ENCODE measurements at regions not wholly inside any gene's neighbourhood (a gene's known extent, or its start where the extent isn't known, plus 50 kb on each side); places are given as distances from the start of the nearest gene placed in this dataset.

DNA sequence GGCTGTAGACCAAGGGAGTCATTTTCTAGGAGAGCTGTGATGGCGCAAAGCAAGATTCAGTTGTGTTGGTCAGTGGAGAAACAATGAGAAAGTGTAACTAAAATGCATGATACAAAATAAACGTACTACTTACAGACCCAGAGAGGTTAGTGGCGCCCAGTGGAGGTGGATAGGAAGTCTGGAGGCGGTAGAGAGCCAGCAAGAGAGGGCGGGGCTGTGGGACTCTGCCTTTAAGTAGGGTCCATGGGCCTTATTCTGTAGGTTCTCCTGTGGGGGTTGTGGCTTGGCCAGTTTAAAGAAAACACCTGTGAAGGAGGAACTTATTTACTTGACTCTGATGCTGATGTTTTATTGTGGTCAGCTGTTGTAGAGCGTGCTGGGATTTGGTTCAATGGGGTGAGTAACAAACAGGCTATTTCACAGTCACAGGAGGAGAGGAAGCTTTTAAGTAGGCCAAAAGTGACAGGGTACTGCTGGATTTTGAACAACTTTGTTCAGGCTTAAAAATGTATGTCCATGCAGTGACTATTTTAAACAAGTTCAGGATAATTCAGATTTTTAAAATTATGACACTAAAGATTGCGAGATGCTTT is 1097.7 kb downstream of the TMTC2 start:
- TF ChIP-seq, protein P1, sequence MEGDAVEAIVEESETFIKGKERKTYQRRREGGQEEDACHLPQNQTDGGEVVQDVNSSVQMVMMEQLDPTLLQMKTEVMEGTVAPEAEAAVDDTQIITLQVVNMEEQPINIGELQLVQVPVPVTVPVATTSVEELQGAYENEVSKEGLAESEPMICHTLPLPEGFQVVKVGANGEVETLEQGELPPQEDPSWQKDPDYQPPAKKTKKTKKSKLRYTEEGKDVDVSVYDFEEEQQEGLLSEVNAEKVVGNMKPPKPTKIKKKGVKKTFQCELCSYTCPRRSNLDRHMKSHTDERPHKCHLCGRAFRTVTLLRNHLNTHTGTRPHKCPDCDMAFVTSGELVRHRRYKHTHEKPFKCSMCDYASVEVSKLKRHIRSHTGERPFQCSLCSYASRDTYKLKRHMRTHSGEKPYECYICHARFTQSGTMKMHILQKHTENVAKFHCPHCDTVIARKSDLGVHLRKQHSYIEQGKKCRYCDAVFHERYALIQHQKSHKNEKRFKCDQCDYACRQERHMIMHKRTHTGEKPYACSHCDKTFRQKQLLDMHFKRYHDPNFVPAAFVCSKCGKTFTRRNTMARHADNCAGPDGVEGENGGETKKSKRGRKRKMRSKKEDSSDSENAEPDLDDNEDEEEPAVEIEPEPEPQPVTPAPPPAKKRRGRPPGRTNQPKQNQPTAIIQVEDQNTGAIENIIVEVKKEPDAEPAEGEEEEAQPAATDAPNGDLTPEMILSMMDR (IDR thresholded peaks at IDR 0.05): no peak
- TF ChIP-seq EZH2phosphoT487 (IDR thresholded peaks at IDR 0.05): no peak

Data from neural progenitor cell (in vitro differentiated cells).